Fibroblast of skin of right quadriceps (primary cell): ENCODE measurements at regions not wholly inside any gene's neighbourhood (a gene's known extent, or its start where the extent isn't known, plus 50 kb on each side); places are given as distances from the start of the nearest gene placed in this dataset.
A peak's percentile ranks its signal among the peaks of the same experiment; 100 is the strongest.

Experiments
- DNase-seq: peaks from one replicate; pipeline ENCODE4 v3.0.0-alpha.2; 2013

GRCh38 chr2:67256892-67257291 lies 140.2 kb upstream of the ETAA1 start:
- peak; percentile 81 for DNase-seq

GRCh38 chr2:67258122-67258521 lies 139.0 kb upstream of the ETAA1 start:
- DNase-seq, result no peak

GRCh38 chr2:67258831-67259230 lies 138.3 kb upstream of the ETAA1 start:
- DNase-seq, result peak; percentile 7

- DNase-seq, result peak; percentile 91
Measured at GRCh38 chr2:67259556-67260342, 137.4 kb upstream of the ETAA1 start.

GRCh38 chr2:67260343-67261277 lies 136.5 kb upstream of the ETAA1 start:
- peak; percentile 100 for DNase-seq

GRCh38 chr2:67267241-67267640 lies 129.9 kb upstream of the ETAA1 start:
- DNase-seq, result no peak

- peak; percentile 47 for DNase-seq
Measured at GRCh38 chr2:67268797-67269196, 128.3 kb upstream of the ETAA1 start.

- DNase-seq, result peak; percentile 42
Measured at GRCh38 chr2:67272195-67272594, 124.9 kb upstream of the ETAA1 start.

GRCh38 chr2:67277450-67277849 lies 119.7 kb upstream of the ETAA1 start:
- no peak for DNase-seq

GRCh38 chr2:67281101-67281500 lies 116.0 kb upstream of the ETAA1 start:
- no peak for DNase-seq

- DNase-seq, result no peak
Measured at GRCh38 chr2:67283641-67284040, 113.5 kb upstream of the ETAA1 start.

- no peak for DNase-seq
Measured at GRCh38 chr2:67286981-67287759, 110.0 kb upstream of the ETAA1 start.

GRCh38 chr2:67289271-67289670 lies 107.9 kb upstream of the ETAA1 start:
- no peak for DNase-seq

GRCh38 chr2:67289921-67290371 lies 107.2 kb upstream of the ETAA1 start:
- DNase-seq, result peak; percentile 87

- DNase-seq, result peak; percentile 87
Measured at GRCh38 chr2:67290451-67291290, 106.5 kb upstream of the ETAA1 start.

GRCh38 chr2:67294218-67294617 lies 102.9 kb upstream of the ETAA1 start:
- DNase-seq, result no peak

GRCh38 chr2:67295406-67295805 lies 101.7 kb upstream of the ETAA1 start:
- no peak for DNase-seq

- DNase-seq, result peak; percentile 39
Measured at GRCh38 chr2:67295851-67296250, 101.3 kb upstream of the ETAA1 start.

GRCh38 chr2:67304300-67304890 lies 92.7 kb upstream of the ETAA1 start:
- no peak for DNase-seq

- DNase-seq, result peak; percentile 25
Measured at GRCh38 chr2:67309281-67309680, 87.9 kb upstream of the ETAA1 start.

GRCh38 chr2:67311536-67311935 lies 85.6 kb upstream of the ETAA1 start:
- DNase-seq, result peak; percentile 90

GRCh38 chr2:67312871-67313270 lies 84.3 kb upstream of the ETAA1 start:
- DNase-seq, result no peak
